HUES64 (cell line): ENCODE measurements at regions not wholly inside any gene's neighbourhood (a gene's known extent, or its start where the extent isn't known, plus 50 kb on each side); places are given as distances from the start of the nearest gene placed in this dataset.

ENCODE experiments used
- H3K27ac ChIP-seq: 2 replicates; pipeline ENCODE4 v1.7.0; 2013; ENCODE audit warnings: low read depth, low read length, inconsistent platforms
- H3K27me3 ChIP-seq: 2 replicates; pipeline ENCODE4 v1.6.1; 2013; ENCODE audit warnings: mild to moderate bottlenecking, low read length; ENCODE audit not compliant: insufficient read depth
- H3K36me3 ChIP-seq: 2 replicates; pipeline ENCODE4 v1.6.1; 2013; ENCODE audit warnings: mild to moderate bottlenecking, low read length; ENCODE audit not compliant: insufficient read depth
- H3K4me1 ChIP-seq: 2 replicates; pipeline ENCODE4 v1.6.1; 2013; ENCODE audit warnings: mild to moderate bottlenecking, low read length, moderate library complexity; ENCODE audit not compliant: insufficient read depth
- H3K4me3 ChIP-seq: 2 replicates; pipeline ENCODE4 v1.5.1; 2013; ENCODE audit warnings: mild to moderate bottlenecking, low read length, moderate library complexity
- H3K9ac ChIP-seq: 2 replicates; pipeline ENCODE4 v1.6.1; 2013; ENCODE audit warnings: mild to moderate bottlenecking, low read depth, low read length
- H3K9me3 ChIP-seq: 2 replicates; pipeline ENCODE4 v1.6.1; 2013; ENCODE audit warnings: low read depth, low read length; ENCODE audit not compliant: insufficient read depth
- WGBS: fragments of 150-250, 120-280 bp; methylation state at CpG from one replicate; pipeline ENCODE4 v1.1.7; 2013; ENCODE audit warnings: missing lambda C conversion rate; 5-methylcytosine and 5-hydroxymethylcytosine counted together

DNA sequence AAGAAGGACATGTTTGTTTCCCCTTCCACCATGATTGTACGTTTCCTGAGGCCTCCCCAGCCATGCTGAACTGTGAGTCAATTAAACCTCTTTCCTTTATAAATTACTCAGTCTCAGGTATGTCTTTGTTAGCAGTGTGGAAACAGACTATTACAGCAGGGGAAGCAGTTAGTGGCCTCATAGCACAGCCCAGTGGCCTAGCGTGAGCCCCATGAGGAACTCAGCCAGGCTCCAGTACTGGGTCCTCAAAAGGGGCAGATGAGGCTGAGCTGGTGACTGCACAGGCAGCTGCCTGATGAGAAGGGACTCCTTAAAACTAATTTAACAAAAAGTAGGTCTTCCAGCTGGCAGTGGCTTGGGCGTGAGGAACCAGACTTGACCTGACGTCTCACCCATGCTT is 399.9 kb downstream of the CDH26 start:
- no peak overlapping the region for H3K27ac ChIP-seq
- peaks cover 8% of the 10 kb centered on the region; the same call in 1 of the 2 replicates for H3K4me1 ChIP-seq
- H3K27me3 ChIP-seq: no peaks in the 10 kb centered on the region
- no peak overlapping the region for H3K9ac ChIP-seq
- no peaks in the 10 kb centered on the region for H3K36me3 ChIP-seq
- WGBS: 95% methylated on average over 4 of the region's 4 CpGs
- H3K9me3 ChIP-seq: no peaks in the 10 kb centered on the region
- H3K4me3 ChIP-seq: no peak overlapping the region

DNA sequence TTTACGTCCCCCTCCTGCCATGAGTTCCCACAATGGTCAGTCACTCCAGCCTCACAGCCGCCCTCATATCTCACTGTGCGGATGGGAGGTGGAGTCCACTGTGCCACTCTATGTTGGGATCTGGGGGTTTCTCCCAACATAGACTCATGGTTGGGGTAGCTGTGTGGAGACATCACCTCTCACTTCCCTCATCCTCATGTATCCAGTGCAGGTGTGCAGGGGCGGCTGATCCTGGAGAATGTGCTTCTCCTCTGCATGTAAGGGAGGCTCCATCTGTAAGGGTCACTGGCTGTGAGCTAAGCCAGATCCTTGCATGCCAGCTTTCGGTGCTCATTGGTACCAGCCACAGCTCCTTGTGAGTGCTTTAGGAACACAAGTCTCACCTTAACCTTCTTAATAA is 400.8 kb downstream of the CDH26 start:
- Histone ChIP-seq H3K36me3 (no peaks in the 10 kb centered on the region), H3K9me3 (no peaks in the 10 kb centered on the region), H3K4me1 (peaks cover 8% of the 10 kb centered on the region; the same call in 1 of the 2 replicates), H3K27me3 (no peaks in the 10 kb centered on the region), H3K27ac (no peak overlapping the region), H3K4me3 (no peak overlapping the region), H3K9ac (no peak overlapping the region)
- 79% methylated on average over 3 of the region's 5 CpGs for WGBS

DNA sequence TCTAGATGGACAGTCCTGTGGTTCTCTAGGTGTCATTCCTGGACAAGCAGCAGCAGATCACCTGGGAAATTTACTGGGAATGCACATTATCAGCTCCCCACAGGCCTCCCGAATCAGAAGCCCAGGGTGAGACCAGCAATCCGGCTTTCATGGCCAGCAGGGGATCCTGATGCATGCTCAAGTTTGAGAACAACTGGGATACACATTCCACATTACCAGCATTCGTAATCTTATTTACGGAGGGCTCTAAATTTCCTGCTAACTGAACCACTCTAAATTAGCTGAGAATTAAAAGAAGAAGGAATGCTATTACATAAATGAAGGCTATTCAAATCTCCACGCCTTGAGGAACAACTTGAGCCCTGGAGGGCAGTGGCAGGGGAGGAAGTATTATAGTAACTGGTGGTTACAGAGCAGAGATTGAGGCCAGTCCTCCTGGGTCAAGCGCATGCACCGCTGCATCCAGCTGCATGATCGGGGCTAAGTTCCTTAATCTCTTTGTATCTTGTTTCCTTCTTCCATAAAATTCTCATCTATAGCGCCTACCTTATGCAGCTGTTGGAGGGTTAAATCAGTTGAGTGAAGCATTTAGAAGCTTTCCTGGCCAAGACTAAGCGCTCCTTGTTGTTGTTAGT is 403.7 kb downstream of the CDH26 start:
- H3K27ac ChIP-seq: no peak overlapping the region
- WGBS: 73% methylated on average over 7 of the region's 10 CpGs
- no peak overlapping the region for H3K9ac ChIP-seq
- no peaks in the 10 kb centered on the region for H3K9me3 ChIP-seq
- no peak overlapping the region for H3K4me3 ChIP-seq
- H3K27me3 ChIP-seq: no peaks in the 10 kb centered on the region
- no peaks in the 10 kb centered on the region for H3K36me3 ChIP-seq
- H3K4me1 ChIP-seq: peaks cover 8% of the 10 kb centered on the region; the same call in 1 of the 2 replicates

DNA sequence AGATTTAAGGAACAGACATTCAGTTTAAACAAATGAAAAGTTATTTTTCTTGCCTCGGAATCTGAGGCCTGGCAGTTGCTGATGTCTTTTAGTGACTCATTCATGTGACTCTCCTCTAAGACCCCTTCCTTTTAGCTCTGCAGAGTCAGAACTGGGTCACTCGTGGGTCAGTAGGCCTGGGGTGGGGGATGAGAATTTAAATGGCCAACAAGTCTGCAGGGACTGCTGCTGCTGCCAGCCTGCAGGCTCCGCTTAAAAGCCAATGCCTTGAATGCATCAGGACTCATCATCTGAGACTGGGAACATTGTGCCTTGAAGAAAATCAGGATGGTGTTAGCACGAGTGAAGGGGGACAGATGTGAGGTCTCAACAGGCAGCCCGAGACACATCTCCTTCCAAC is 404.3 kb downstream of the CDH26 start:
- peaks cover 8% of the 10 kb centered on the region; the same call in 1 of the 2 replicates for H3K4me1 ChIP-seq
- WGBS: 81% methylated on average over 5 of the region's 5 CpGs
- H3K9me3 ChIP-seq: no peaks in the 10 kb centered on the region
- H3K27ac ChIP-seq: no peak overlapping the region
- no peaks in the 10 kb centered on the region for H3K27me3 ChIP-seq
- no peaks in the 10 kb centered on the region for H3K36me3 ChIP-seq
- no peak overlapping the region for H3K9ac ChIP-seq
- H3K4me3 ChIP-seq: no peak overlapping the region

DNA sequence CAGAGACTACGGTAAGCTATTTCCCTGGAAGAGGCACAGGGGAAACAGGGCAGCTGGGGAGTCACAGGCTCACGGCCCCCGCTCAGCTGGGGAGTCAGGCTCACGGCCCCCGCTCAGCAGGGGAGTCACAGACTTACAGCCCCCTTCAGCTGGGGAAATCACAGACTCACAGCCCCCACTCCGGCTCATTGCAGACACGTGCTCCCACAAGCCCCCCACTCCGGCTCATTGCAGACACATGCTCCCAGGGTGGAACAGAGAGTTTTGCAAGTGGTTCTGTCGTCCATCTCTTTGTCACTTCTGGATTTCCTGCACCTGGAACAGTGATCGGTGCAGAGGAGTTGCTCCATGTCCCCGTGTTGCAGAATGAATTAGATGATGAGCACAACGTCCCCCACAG is 405.5 kb downstream of the CDH26 start:
- H3K27me3 ChIP-seq: no peaks in the 10 kb centered on the region
- H3K9me3 ChIP-seq: no peaks in the 10 kb centered on the region
- H3K36me3 ChIP-seq: no peaks in the 10 kb centered on the region
- no peak overlapping the region for H3K9ac ChIP-seq
- H3K4me3 ChIP-seq: no peak overlapping the region
- H3K4me1 ChIP-seq: peaks cover 8% of the 10 kb centered on the region; the same call in 1 of the 2 replicates
- WGBS: 89% methylated on average over 12 of the region's 12 CpGs
- H3K27ac ChIP-seq: no peak overlapping the region

GRCh38 chr20:60365064-60365666 is 406.9 kb downstream of the CDH26 start:
- WGBS: 82% methylated on average over 8 of the region's 8 CpGs
- Histone ChIP-seq H3K9me3 (no peaks in the 10 kb centered on the region), H3K9ac (no peak overlapping the region), H3K36me3 (no peaks in the 10 kb centered on the region), H3K27ac (no peak overlapping the region), H3K4me1 (peaks cover 8% of the 10 kb centered on the region; the same call in 1 of the 2 replicates), H3K4me3 (no peak overlapping the region), H3K27me3 (no peaks in the 10 kb centered on the region)

- Histone ChIP-seq H3K27me3 (no peaks in the 10 kb centered on the region), H3K27ac (no peak overlapping the region), H3K36me3 (no peaks in the 10 kb centered on the region), H3K4me1 (peaks cover 8% of the 10 kb centered on the region; the same call in 1 of the 2 replicates), H3K9me3 (no peaks in the 10 kb centered on the region), H3K9ac (no peak overlapping the region), H3K4me3 (no peak overlapping the region)
- 87% methylated on average over 7 of the region's 7 CpGs for WGBS
Measured at GRCh38 chr20:60365882-60366281, 407.7 kb downstream of the CDH26 start.

GRCh38 chr20:60371384-60371783 is 413.2 kb downstream of the CDH26 start:
- H3K27me3 ChIP-seq: no peaks in the 10 kb centered on the region
- 87% methylated on average over 6 of the region's 6 CpGs for WGBS
- H3K36me3 ChIP-seq: no peaks in the 10 kb centered on the region
- H3K9me3 ChIP-seq: no peaks in the 10 kb centered on the region
- no peak overlapping the region for H3K27ac ChIP-seq
- H3K4me3 ChIP-seq: no peak overlapping the region
- H3K9ac ChIP-seq: no peak overlapping the region
- no peaks in the 10 kb centered on the region for H3K4me1 ChIP-seq

- WGBS: 100% methylated on average over 1 of the region's 1 CpG
- H3K4me3 ChIP-seq: no peak overlapping the region
- no peak overlapping the region for H3K9ac ChIP-seq
- no peaks in the 10 kb centered on the region for H3K9me3 ChIP-seq
- H3K36me3 ChIP-seq: no peaks in the 10 kb centered on the region
- H3K27me3 ChIP-seq: no peaks in the 10 kb centered on the region
- no peaks in the 10 kb centered on the region for H3K4me1 ChIP-seq
- H3K27ac ChIP-seq: no peak overlapping the region
Measured at GRCh38 chr20:60372275-60372674, 414.1 kb downstream of the CDH26 start.

DNA sequence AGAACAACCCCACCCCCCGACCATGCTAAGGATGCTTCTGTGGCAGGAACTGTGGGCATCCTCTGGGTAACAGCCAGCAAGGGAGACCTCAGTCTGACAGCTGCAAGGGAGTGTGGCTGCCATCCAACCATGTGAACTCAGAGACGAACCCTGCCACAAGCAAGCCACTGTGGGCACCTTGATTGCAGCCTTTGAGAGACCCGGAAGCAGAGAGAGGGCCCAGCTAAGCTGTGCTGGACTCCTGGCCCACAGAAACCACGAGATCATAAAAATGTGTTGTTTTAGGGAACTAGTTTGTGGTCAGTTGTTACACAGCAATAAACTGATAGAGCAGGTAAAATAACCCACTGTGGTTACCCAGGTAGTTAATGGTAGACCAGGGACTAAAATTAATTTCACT is 414.6 kb downstream of the CDH26 start:
- no peaks in the 10 kb centered on the region for H3K4me1 ChIP-seq
- no peak overlapping the region for H3K4me3 ChIP-seq
- no peak overlapping the region for H3K9ac ChIP-seq
- H3K36me3 ChIP-seq: no peaks in the 10 kb centered on the region
- 92% methylated on average over 4 of the region's 4 CpGs for WGBS
- H3K27ac ChIP-seq: no peak overlapping the region
- H3K27me3 ChIP-seq: no peaks in the 10 kb centered on the region
- H3K9me3 ChIP-seq: no peaks in the 10 kb centered on the region

- no peaks in the 10 kb centered on the region for H3K4me1 ChIP-seq
- H3K4me3 ChIP-seq: no peak overlapping the region
- no peaks in the 10 kb centered on the region for H3K27me3 ChIP-seq
- no peak overlapping the region for H3K27ac ChIP-seq
- 0 out of 2 replicates have a peak, but pooled peaks cover 7% of the 10 kb centered on the region for H3K9me3 ChIP-seq
- H3K36me3 ChIP-seq: no peaks in the 10 kb centered on the region
- no peak overlapping the region for H3K9ac ChIP-seq
Measured at GRCh38 chr20:60378620-60379019, 420.4 kb downstream of the CDH26 start.
